NOMO-1 treated with dmso at 0.1 percent for 144 hours (cell line): ENCODE measurements at regions not wholly inside any gene's neighbourhood (a gene's known extent, or its start where the extent isn't known, plus 50 kb on each side); places are given as distances from the start of the nearest gene placed in this dataset.

Experiments used
- DNase-seq: peaks from one replicate; lab custom pipeline; 2025; ENCODE audit not compliant: unreplicated experiment; lab: John Stamatoyannopoulos, UW

DNA sequence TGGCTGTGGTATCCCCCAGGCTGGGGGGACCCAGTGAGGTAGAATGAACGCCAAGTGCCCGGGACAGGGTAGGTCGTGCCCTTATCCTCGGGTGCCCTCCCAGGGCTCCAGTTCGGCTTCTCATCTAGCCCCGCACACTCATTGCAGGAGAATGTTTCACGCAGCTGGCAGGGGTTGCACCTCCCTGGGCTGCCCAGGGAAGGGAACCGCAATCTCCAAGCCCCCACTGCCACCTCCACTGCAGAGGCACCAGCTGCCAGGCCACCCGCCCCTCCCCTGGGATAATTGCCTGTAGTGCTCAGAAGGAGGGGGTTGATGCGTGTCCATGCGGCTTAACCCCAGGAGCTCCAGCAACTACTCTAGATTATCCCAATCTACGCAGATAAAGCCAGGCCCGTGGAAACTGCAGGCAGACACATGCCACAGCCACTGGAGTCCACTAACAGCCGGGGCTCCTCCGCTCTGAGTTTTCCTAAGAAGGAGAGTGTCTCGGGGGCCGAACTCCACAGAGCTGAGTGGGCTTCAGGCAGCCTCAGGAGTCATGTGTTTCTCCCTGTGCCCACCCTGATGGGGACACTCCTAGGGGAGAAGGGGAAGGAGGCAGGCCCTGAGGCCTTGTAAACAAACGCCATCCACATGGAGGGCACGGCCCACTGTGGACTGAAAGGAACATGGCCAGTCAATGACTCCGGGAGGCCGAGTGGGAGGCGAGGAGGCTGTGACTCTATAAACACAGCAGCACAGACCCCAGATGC is 137.2 kb upstream of the IQSEC1 start:
- DNase-seq = no peak

- no peak for DNase-seq
Observed at GRCh38 chr3:13209634-13209997, 136.4 kb upstream of the IQSEC1 start.

GRCh38 chr3:13208706-13209633 is 135.7 kb upstream of the IQSEC1 start:
- no peak for DNase-seq

DNA sequence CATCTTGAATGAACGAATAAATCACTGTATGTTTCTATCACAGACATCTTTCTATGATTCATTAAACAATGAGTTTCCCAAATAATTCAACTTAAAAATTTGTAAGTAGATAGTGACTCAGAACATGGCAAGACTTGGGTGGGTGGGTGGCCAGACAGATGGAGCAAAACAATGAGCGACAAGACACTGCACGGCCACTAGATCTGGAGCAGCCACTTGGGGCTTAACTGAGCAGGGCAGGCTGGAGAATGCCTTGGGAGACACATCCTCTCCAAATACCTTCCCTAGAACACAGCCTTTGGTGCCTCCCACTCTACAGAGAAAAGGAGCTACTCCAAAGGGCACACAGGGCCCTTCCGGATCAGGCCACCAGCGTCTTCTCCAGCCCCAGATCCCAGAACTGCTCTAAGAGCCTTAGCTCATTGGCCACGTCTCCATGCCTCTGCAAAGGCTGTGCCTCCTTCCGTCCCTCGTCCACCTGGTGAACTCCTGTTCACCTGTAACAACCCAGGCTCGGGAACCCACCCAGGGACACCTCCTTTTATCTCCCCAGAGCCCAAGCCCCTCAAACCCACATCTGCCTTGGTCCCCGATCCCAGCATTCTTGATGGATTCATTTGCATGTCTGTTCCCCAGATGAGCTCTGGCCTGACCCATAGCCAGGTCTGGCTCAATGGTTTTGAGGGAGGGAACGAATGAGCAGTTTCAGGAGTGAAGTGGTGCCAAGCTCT is 134.9 kb upstream of the IQSEC1 start:
- DNase-seq = no peak

DNA sequence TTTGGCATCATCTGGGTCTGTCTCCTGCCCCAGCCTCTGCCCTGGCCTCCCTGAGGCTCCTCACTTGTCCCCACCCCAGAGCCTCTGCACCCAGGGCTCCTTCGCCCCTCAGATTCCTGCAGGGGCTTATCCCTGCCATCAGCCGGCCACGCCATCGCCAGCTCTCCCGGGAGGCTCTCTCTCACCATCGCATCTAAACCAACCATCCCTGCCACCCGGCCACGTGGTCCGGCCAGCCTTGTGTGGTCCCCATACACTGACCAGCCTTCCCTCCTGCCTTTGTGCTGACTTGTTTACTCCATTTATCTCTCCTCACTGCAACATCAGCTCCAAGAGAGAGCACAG is 134.3 kb upstream of the IQSEC1 start:
- DNase-seq = no peak

DNA sequence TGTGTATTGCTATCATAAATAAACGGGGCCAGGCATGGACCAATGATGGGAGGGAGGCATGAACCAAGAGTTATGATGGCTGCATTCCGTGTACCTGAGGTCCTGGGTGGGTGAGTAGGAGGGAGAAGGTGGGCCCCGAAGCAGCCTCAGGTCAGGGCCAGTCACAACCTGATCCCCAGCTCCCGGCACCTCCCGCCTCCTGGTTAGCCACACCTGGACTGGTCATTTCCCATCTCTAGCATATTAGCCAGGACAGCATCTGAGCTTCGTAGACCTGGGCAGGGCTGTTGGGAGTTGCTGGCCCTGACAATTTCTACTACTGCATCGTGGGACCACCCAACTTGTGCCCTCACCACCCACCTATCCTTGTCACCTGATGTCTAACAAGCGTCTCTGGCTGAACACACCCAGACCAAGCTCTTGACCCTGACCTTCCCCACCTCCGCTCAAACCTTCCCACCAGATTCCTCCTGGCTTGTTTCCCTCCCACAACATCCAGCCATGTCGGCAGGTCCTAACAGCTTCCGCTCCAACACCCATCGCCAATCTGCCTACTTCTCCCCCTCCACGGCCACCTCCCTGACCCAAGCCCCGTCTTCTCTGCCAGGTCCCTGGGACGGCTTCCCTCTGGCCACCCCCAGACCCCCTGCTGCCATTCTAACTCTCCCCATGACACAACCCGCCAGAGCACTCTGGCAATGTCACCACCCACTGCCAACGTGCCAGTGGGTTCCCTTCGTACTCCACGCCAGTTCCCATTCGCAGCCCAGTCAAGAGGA is 133.8 kb upstream of the IQSEC1 start:
- DNase-seq = no peak

- DNase-seq = no peak
Observed at GRCh38 chr3:13205567-13206143, 132.4 kb upstream of the IQSEC1 start.

DNA sequence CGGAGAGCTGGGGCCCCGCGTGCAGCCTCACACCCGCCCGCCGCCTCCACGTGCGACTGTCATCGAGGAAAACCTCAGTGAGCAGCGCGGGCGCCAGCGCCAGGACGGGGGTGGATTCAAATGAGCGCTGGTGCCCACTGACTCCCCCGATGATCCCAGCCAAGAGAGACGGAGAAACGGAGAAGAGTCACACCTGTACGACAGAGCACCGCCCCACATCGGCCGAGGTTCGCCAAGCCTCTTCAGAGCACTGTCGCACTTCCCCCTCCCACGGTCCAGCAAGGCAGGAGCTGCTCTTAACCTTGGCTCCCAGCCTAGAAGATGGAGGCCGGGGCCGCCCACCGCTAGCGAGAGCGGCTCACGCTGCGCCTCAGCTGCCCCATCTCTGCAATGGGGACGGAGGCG is 130.9 kb upstream of the IQSEC1 start:
- no peak for DNase-seq

DNA sequence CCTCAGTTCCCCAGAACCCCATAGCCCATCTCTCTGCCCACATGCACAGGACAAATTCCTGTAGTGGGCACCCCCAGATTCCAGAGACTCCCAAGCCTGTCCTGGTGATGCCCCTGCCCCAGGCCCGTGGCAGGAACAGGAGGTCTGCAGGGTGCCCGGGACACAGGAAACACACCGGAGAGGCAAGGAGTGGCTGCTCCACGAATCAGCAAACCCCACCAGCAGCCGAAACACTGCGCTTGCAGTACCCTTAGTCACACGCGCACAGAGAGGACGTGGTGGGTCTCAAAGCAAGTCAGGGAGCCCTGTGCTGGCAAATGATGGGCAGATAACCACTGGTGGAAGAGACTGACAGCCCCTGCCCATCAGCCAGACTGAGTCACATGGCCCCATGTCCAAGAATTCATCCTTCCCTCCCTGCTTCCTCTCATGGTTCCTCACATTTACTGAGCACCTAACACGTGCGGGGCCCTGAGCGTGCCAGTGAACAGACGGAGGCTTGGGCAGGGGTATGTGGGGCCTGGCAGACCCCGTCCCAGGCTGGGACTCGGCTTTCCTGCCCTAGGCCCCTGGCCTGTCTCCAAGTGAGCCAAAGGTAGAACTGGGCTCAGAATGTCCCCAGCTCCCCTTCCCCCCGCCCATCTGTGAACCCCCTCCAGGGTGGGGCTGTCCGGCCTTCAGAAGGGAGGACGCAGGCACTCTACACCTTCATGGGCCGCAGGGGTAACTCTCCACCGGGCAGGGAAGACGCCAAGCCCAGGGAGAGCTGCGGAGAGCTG is 130.4 kb upstream of the IQSEC1 start:
- no peak for DNase-seq

DNA sequence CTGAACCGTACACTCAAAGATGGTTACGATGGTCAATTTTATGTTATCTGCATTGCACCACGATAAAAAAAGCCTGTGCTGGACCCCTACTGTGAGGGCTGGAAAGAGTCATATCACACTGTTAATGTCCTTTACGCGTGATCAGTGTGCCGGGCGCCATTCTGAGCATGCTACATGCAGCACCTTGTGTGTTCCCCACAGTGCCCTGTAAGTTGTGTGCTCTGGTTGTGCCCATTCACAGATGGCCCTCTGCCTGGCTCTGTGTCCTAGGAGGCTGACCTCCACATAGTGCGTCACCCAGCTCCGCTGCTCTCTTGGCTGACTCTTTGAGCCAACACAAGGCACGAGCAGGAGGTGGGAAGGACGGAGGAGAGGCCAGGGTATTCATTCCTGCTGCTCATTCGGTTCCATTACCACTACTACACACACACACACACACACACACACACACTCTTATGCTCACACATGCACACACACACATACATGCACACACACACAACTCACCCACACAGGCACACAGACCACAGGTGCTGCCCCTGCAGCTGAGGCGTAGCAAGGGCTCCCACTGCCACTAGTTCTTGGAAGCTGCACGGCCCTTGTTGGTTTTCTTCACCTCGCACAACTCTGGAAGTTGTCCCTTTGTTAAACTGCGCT is 129.6 kb upstream of the IQSEC1 start:
- DNase-seq = no peak

- no peak for DNase-seq
Observed at GRCh38 chr3:13201851-13202250, 128.6 kb upstream of the IQSEC1 start.

DNA sequence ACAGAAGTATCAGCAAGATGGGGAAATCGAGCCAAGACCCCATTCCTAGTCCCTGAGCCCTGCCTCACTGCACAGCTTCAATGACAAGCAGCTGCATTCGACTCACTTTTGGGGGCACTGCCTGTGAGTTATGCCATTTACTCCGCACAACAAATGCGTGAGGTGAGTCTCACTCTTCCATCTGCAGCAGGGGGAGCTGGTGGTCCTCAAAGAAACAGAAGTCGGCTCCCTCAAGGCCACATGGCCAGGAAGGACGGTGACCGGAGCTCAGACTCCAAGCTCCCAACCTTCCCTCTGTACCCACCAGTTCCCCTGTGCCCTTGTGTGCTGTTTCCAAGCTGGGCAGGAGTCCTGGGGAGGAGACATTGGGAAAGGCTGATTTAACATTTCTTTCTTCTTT is 127.7 kb upstream of the IQSEC1 start:
- no peak for DNase-seq

DNA sequence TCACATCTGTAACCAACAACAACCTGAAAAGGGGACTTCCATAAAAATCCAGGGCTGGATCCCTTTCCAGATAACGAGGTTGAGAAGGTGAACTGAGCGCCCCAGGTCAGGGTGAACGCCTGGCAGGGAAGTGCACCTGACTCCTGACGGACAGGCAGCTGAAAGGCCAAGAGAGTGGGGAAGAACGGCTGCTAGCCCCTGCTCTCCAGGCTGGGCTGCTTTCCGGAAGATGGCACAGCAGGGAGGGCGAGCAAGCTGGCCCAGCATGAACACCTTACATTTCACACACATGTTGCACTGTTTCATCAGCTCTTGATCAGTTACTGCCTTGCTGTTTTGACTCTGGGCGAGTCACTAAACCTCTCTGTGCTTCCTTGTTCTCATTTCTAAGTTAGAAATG is 127.2 kb upstream of the IQSEC1 start:
- no peak for DNase-seq

DNA sequence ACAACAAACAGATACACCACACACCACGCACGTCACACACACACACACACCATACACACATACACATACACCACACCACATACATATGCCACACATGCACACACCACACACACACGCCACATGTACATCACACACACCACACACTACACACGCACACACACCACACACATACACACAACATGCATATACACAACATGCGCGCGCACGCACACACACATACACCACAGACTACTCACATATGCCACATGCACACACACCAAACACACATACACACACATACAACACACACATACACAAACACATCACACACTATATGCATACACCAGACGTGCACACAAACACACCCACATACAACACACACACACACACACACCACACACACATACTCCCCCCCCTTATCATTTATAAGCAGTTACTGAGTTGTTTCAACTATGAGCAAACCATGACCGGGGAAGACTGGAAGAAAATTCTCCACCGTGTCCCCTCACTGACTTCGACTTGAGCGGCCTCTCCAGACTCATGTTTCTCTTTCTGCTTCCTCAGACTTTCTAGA is 126.7 kb upstream of the IQSEC1 start:
- DNase-seq = no peak

- DNase-seq = no peak
Observed at GRCh38 chr3:13199006-13199776, 126.0 kb upstream of the IQSEC1 start.

GRCh38 chr3:13198264-13198879 is 125.1 kb upstream of the IQSEC1 start:
- DNase-seq = no peak

- no peak for DNase-seq
Observed at GRCh38 chr3:13197795-13198194, 124.6 kb upstream of the IQSEC1 start.

GRCh38 chr3:13197281-13197680 is 124.1 kb upstream of the IQSEC1 start:
- no peak for DNase-seq
